Erythroblast (primary cell): ENCODE measurements at regions not wholly inside any gene's neighbourhood (a gene's known extent, or its start where the extent isn't known, plus 50 kb on each side); places are given as distances from the start of the nearest gene placed in this dataset.

Source experiments
- DNase-seq, 2 experiments: peaks; one replicate each; lab custom pipeline; 2025; lab: John Stamatoyannopoulos, UW
- GATA1 ChIP-seq: IDR thresholded peaks from 2 replicates; pipeline ENCODE4 v1.6.1; 2011; ENCODE audit warnings: low read depth, mild to moderate bottlenecking, control low read depth, low read length, moderate library complexity
- POLR2A ChIP-seq: IDR thresholded peaks from 2 replicates; pipeline ENCODE4 v1.6.1; 2011; ENCODE audit warnings: mild to moderate bottlenecking, low read length

DNA sequence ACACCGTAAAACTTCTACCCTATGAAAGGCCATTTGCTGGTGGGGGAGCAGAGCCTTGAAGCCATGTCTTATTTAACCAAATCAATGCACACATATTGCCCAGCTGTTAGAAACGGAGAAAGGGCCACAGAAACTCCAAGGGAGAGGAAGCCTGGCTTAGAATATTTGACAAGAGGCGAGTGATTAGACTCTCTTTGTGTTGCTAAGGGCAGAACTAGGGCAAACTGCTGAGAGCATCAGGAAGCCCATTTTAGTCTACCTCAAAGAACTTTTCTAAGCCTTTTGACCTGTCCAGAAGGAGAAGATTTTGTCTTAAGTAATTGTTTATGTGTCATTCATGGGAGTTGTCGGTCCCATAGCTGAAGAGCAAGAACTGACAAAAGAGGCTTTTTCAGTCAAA, 54.4 kb upstream of the CELF4 start:
- TF ChIP-seq POLR2A (no peak), GATA1 (no peak)
- DNase-seq, result no peak

DNA sequence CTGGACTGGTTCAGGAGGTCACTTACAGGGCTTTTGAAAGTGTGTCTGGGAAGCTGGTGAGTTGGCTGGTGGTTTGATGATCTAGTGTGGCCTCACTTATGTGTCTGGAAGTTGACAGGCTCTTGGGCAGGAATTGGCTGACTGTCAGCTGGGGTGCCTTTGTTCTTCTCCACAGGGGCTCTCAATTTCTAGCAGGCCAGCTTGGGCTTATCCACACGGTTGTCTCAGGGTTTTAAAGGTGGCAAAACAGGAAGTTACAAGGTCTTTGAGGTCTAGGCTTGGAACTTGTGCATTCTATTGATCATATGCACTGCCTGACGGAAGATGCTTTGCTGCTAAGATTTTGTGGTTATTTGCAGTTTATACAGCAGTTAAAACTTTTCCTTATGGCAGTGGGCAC, 52.0 kb upstream of the CELF4 start:
- no peak for DNase-seq
- TF ChIP-seq GATA1 (no peak), POLR2A (no peak)
